T-helper 1 cell treated with Interleukin-12 subunit alpha and Interleukin-12 subunit beta and Interleukin-4 antibody, amounts not matched to agents 30 ng/mL and 1 ng/mL, for 36 hours (primary cell): ENCODE measurements at regions not wholly inside any gene's neighbourhood (a gene's known extent, or its start where the extent isn't known, plus 50 kb on each side); places are given as distances from the start of the nearest gene placed in this dataset.

Experiments used
- intact Hi-C: fragments of 100-400 bp; cut with micrococcal nuclease; formaldehyde crosslinking; loops from one replicate; pipeline ENCODE4 v1.15.1; 2024

DNA sequence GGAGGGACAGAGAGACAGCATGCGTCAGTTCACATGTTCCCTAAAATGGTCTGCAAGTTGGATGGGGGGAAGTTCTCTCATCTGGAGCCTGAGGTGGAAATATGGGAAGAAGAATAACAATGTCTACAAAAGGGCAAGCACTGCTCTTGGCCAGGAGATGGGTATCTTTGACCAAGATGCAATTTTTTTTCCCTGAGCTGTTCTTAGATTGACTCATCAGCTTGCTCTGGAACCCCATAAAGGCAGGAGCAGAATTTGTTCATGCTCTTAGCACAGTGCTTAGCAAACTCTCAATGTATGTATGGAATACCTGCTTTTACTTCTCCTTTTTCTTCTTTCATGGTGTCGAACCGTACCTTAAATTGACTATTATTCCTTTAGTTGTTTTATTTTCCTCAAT lies 90.5 kb upstream of the ZNF827 start:
- intact Hi-C loops = no loop called here

DNA sequence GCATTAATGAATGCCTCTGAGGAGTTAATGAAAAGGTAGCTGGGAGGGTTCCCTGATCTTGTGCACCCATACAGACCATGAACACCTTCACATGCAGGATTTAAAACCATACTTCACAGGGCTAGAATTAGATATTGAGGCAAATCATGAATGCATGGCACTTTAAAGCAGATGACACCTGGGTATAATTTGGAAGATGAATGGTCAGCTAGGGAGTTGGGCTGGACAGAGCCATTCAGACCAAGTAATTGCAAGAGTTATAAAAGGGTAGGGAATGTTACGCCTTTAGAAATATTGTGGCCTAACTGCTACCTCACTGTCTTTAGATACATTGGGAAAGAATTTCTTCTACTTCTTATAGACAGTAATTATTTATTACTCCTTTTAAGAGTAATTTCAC lies 89.1 kb upstream of the ZNF827 start:
- intact Hi-C loops = no loop called here

DNA sequence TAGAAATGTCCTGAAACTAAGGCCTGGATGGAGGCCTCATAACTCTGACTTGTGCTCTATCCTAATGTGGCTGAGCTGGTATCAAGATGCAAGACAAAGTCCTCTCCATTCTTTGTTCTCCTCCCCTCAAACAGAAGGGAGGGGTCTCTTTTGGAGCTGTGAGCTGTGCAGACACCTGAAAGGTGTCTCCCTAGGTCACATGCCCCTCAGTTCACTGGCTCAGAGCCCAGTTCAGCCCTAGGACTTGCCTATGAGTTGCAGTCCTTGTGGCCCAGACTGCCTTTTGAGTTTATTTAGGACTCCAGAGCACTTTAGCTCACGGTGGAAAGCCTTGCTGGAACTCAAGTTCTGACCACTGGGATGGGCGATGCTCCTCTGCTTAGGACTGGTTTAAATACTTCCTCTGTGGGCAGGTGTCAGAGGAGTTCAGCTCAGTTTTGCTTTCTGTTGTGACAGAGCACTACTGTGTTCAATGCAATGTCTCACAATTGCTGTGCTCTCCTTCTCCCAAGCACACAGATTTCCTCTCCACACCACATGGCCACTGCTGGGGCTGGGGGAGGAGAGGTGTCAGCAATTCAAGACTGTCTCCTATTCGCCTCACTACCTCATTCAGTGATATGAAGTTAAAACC lies 84.8 kb upstream of the ZNF827 start:
- intact Hi-C loops = no loop called here

- intact Hi-C loops = no loop called here
Observed at GRCh38 chr4:146022541-146022940, 83.9 kb upstream of the ZNF827 start.

- intact Hi-C loops = no loop called here
Observed at GRCh38 chr4:146018247-146018646, 79.6 kb upstream of the ZNF827 start.

DNA sequence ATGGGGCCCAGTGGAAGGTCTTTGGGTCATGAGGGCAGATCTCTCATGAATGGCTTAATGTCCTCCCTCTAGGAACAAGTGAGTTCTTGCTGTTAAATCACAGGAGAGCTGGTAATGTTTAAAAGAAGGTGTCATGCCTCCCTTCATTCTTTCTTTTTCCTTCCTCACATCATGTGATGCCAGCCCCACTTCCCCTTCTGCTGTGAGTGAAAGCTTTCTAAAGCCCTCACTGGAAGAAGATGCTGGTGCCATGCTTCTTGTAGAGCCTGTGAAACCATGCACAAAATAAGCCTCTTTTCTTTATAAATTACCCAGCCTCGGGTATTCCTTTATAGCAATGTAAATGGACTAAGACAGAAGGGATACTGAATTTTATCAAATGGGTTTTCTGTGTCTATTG lies 66.1 kb upstream of the ZNF827 start:
- intact Hi-C loops = no loop called here

- intact Hi-C loops = no loop called here
Observed at GRCh38 chr4:145988628-145989027, 50.0 kb upstream of the ZNF827 start.
